NCI-H526 (cell line): ENCODE measurements at regions not wholly inside any gene's neighbourhood (a gene's known extent, or its start where the extent isn't known, plus 50 kb on each side); places are given as distances from the start of the nearest gene placed in this dataset.

Source experiments
- DNase-seq, 2 experiments: peaks; one replicate each; lab custom pipeline; 2025; lab: John Stamatoyannopoulos, UW

DNA sequence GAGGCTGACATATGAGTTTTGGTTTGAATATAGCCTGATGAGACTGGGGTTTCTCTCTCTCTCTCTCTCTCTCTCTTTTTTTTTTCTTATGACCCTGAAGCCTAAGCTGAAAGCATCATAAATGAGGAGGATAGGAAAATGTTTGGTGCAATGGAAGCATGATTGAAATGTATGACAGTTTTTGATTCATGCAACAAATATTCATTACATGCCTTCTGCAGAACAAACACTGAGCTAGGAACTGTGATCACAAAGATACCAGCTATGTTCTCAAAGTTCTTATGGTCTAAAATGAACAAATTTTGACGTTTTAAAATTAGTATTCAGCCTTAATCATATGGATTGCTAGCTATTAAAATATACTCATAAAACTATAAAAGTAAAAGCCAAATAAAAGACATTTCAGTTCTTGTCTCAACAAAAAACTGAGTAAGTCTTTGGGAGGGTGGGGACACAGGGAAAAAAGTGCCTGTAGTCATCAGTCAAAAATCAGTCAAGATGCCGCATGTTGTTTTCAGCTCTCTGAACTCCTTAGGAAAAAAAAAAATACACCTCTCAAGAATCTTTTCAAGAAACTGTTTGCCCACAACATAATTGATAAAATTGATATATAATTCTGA is 57.2 kb downstream of the NKX6-1 start:
- no peak for DNase-seq

DNA sequence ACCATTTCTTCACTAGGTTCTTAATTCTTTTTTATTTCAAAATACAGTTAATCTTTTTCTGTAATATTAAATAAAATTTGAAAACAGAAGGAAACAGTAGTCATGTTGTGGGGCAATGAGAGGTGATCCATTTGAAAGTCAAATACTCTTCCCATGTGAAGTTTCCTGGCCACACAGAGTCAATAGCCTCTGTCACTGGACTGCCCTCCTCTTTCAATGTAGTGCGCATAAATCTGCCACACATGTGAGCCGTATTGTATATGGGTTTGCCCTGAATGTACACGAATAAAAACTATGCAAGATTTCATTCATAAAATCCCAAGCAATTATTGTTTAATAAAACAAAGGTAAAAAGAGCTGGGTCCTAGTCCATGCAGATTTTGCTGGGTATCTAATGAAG is 59.1 kb downstream of the NKX6-1 start:
- peak in 1 of 2 experiments; percentile 39 for DNase-seq

DNA sequence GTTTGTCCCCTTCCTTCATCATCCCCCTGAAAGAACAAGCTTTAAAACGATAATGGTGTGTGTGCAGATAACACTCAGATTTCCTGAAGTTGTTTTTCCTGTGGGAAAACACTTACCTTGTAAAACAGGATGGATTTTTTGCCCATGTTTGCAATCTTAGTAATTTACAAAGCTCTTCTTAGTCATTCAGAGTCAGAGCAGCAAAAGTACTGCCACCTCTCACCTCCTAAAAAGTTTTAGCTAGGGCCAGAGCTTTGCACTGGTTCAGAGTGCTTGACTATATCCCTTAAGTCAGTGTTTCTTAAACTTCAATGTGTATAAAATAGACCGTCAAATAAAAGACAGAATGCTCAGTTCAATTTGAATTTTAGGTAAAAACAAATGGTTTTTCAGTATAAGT is 62.3 kb downstream of the NKX6-1 start:
- no peak for DNase-seq

DNA sequence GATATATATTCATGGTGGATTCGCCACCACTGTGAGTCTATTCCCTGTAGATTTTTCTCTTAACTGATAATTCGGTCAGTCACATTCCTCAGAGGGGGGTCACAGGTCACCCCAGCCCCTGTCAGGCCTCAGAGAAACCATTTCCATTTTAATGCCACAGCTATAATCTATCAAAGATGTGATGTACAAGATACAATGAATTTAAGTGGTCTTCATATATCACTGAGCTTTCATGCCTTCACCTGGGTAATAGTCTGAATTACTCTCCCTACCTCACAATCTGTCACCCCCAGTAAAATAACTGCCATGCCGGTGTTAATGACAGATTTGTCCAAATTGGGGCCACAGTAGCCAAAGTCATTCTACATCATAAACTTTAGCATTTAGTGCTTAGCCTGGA is 64.7 kb downstream of the NKX6-1 start:
- no peak for DNase-seq

DNA sequence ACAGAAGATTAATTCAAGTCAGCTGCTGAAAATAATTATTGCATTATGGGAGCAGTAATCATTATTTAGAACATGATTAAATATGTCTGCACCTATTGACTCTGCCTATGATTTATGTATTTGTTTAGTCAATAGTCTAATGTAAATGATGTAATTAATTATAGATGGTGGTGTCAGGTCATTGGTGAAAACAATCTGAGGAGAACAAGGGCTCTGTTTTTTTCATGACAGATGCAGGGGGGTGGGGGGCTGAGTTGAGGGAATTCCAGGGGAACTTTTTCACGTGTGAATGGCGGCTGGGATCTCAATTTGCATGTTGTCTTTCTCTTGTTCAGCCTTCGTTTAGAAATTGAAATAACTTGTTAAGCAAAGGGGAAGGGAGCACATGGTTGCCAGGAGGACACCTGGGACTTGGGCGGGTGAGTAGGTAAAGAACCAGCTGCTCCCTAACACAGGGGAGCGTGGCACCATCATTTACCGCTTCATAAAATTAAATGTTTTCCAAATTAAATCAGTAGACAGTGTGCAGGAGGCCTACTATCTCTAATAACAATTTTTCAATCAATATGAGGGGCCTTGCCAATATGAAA is 65.4 kb downstream of the NKX6-1 start:
- DNase-seq, result peak; percentile 58 to 75

DNA sequence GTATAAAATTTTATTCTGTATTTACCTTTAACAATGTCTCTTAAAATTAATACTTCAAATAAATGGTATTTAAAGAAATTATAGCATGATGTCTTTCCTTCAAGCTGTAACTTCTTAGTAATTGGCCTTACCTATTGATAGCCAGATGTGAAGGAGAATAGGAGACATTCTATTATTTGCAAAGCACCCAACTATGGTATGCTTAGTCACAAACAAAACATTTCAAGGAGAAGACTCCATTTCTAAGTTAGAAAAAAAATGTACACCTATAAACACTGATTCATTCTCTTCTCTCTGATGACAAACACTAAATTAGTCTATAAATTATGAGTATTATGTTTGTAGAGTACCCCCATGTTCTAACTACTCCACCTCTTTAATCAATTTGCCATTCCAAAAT is 66.4 kb downstream of the NKX6-1 start:
- DNase-seq, result no peak

DNA sequence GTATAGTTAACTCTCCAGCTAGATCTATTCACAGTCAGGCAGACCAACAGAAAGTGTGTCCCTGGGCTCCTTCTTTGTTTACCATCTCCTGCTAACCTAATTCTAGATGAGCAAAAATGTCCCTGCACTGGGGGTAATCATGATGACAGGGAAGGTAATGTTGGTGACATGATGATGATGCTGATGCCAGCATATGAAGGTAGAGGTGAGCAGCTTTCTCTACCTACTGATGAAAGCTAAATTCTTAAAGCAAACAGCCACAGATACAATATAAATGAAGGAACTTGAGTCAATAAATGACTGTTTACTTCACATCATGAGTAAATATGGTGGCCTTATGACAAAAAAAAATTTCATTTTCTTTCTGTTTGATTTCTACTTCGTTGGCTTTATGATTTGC is 78.5 kb downstream of the NKX6-1 start:
- DNase-seq, result no peak

DNA sequence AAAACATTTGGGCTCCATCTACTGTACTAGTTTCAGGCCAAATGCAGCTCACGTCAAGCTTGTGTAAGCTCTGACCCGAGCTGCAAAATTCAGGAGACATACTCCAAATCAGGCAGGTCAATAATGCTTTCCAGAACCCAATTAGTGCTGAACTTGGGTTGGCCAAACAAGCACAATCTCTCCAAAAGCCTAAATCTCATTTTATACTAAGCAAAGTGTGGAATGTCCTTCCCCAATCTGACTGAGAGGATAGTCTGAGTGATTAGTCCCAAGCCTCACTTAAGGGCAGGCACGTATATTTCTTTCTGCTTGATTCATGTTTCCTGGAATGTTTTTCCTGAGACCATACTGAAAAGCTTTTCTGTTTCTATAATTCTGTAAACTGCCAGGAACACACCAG is 79.9 kb downstream of the NKX6-1 start:
- no peak for DNase-seq

DNA sequence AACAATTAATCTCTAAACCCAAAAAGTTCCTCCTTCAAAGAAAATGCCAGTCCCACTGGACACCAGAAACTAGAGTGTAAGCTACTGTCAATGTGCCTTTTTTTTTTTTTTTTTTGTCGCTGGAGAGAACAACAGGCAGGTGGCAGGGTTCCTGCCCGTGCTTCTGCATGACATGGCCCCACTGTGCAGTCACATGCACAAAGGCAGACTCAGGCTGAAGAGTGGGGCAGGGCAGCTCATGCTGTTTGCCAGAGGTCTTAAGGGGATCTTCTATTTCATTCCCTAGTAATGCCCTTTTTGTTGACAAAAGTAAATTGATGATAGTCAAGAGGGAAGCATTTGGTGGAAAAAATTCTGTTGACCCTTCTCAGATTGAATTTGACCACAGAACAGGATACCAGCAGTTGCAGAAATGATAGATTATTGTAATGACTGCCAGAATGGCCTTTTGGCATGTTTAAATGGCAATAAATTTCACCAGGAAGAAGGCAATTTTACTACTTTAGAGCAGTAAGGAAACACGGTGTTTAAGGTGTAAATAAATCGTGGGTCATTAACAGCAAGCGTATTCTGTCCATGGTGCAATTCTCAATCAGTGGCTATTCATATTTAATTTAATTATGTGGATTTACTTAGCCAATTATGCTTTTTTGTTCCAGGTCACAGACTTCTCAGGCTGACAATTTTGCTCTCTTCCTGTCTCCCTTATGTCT is 80.9 kb downstream of the NKX6-1 start:
- no peak for DNase-seq

DNA sequence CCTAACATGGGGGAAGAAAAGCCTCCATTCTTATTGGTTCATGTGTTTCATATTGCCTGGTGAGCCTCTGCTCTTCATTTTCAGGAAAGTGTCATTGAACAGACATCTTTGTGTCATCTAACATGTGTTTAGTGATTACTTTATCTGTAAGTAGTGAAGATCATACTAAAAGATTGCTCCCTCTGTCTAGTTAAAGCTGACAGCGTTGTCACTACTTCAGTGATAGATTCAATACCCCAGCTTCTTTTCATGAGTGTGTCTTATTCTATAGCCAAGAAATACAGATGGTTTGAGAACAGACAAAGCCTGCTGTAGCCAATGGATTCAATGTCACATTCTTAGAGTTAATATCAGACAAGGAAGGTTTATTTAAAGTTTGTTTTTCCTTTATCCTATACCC is 85.1 kb downstream of the NKX6-1 start:
- DNase-seq, result no peak

DNA sequence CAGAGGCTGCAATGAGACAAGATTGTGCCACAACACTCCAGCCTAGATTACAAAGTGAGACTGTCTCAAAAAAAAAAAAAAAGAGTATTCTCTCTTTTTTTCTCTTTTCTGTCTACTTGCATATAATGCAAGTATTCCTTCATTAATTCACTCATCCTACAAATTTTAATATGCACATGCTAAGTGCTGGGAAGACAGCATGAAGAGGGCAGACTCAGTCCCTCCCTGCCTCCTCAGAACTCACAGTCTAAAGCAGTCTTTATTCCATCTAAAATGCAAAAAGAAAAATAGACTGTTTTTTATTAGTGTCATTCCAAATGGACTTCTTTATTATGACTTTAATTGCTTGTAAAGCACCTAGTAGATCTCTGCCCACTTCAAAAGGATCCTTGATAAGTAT is 85.6 kb downstream of the NKX6-1 start:
- no peak for DNase-seq

DNA sequence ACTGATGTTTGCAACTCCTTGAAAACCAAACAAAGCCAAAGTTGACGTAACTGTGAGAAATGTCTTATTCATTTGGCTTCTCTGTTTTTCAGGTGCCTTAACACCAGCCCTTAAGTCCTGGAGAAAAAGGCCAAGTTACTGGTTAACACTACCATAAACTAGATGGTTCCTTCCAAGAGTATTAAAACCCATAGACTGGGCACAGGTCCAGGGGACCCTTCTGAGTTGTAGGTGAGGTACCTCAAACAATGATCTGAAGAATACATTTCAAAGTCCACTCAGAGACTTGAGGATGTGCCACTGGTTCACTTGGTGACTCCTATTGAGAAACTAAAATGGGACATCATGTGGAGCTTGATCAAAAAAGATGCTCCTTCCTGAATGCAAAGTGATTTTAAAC is 87.0 kb downstream of the NKX6-1 start:
- DNase-seq, result no peak

DNA sequence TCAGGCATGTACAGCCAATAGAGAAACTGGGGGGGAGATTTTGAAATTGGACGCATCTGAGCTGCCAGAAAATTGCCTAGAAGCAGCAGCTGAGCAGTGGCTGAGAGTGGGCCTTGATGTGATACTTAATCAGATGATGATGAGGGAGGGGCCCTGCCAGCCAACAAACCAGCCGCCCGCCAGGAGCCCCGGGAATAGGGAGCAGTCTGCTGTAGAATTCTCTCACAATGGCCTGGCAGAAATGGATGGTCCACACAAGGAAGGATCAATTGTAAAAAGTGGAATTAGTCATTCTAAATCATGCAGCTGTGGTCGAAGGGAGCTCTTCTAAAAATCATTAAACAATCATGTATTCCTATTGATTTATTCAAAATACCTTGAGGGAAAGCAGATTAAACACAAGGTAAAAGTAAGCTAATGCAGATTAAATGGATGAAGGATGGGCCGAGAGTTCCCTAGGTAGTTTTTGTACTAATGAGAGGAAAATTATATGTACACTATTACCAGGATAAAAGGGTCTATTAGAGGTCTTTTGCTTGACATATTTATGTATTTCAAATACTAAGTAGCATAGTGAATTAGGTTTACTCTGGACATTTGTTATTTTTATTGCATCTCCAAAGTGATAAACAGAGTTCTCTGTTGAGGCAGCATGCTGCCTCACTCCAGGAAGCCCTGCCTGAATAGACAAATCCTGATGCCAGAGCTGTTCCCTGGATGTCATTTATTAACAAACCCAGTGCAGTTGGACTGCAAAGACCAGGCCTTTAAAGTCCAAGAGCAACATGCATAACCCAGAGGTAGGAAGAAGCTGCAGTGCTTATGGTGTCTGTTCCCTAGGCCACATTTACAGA is 91.3 kb downstream of the NKX6-1 start:
- DNase-seq, result peak; percentile 24 to 34

DNA sequence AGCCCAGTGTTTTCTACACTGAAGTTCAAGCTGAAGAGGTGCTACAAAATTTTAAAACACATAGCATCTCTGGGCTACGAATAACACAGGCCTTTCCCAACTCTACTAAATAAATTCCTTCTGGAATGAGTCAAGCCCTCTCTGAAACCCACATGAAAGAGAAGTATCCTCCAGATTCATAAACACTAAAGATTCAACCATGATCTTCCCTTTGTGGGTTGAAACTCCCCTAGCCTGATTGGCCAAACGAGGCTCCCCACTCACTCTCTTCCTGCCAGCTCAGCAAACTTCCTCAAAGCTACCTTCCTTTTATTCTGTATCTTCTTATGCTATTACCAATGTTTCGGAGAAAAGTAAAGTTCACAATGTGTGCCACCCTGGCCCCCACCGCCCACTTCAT is 95.4 kb downstream of the NKX6-1 start:
- no peak for DNase-seq

DNA sequence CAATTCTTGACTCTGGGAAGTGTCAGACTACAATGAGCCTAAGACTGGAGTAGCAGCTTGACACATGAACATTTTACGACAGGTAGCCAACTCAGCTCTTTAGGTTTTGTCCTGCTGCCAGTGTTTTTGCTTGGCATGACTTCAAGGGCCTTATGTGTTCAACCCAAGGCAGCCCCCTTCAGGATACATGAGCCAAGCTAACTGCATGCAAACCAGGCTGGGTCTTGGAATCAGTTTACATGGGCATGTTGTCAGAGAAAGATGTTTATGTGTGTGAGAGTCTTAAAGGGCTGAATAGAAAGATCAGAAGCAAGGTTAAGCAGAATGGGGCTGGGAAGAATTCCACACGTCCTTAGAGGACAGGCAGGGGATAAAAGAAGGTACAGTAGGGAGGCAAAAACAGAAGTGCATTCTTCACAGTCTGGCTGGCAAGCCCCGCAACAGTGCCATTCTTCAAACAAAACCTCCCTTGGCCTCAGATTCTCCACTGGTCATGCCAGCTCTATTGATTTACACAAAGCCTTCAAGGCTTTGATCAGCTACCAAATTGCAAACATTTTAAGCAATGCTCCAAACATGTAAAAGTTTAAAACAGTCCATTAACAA is 97.3 kb downstream of the NKX6-1 start:
- DNase-seq, result peak; percentile 1 to 32

DNA sequence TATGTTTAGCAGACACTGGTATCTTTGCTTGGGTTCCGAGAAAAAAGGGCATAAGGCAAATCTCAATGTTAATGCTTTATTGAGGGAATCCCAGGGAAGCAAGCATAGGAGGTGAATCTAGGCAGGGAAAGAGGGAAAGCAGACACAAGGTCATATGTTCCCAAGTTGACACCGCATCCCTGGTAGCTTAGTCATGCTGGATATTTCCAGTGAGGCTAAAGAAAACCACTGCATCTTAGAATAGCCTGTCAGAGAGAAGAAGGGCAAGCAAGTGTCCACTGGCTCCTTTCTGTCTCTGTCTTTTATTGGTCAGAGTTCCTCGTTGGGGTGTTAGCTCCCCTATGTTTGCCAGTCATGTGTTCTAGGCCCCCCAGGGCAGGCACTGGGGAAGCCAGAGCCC is 104.7 kb downstream of the NKX6-1 start:
- no peak for DNase-seq

DNA sequence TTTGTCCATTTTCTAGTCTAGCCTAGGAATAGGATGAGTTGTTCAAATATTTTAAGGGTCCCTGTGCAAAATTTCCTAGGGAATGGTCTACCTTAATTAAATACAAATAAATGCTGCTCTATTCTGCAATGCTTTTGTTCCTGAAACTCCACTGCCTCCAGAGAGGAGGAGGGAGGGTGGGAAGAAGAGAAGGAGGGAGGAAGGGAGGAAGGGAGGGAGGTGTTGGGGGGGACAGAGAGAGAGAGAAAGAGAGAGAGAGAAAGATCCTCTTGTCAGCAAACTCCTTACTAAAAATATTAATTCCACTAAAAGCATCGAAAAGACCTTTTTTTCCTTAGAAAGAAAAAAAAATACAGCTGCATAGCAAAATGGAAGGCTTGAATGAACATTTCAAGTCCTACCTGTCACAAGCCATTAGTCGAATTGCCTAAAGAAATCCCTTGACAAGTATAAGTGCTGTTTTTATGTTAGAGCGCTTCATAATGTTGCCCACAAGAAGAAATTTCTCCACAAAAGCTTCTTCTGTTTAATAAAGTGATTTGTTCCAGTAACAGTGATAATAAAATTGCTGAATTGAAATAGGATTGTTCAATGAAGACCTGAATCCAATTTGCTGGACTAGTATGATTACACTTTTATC is 106.0 kb downstream of the NKX6-1 start:
- DNase-seq, result no peak

DNA sequence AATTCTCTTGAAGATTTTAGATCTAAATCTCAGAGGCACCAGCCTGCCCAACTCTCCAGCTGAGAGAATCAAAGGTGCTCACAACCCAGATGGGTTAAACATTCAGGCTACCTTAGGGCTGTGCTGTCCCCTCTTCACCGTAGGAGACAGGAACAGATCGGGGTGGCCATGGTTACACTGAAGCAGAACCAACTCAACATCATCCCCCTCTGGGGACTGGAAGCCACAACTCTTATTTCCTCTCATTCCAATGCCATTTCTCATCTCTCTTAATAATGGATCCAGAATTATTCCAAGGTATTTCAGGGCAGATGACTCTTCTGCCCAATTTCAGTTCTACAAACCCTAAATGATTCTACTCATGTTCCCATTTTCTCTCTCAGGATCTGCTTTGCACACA is 109.7 kb downstream of the NKX6-1 start:
- DNase-seq, result no peak

DNA sequence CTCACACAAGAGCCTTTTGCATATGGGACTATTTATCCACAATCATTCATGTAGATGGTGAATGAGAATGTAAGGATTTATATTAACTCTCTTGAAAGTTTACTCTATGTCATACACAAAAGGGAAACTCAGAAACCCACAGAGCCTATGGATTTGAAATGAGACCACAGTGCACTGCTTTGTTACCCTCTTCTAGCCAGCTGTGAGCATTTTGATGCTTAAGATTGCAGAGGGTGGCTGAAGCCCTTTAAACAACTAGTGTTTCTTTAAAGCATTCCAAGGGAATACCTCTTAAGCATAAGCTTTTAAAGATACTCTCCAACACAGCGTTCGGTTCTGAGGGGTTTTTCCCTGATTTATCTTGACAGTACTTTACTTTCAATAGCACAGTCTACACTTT is 113.9 kb downstream of the NKX6-1 start:
- DNase-seq, result no peak

DNA sequence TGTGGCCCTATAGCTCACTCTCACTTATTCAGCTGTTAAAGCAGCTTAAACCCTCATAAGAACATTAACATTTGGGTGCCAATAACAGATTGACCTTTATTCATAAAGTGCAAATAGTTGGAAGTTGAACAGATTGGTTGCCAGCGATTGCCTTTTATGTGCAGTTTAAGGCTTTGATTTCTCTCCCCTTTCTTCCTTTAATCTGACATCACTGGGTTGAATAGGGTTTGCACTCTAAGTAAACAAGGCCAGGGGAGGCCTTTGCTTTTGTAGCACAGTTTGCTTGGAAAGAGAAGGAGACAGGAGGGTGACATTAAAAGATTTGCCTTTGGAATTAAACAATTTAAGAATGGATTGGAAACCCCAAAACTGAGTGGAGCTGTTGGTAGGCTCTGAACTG is 114.3 kb downstream of the NKX6-1 start:
- DNase-seq, result no peak

DNA sequence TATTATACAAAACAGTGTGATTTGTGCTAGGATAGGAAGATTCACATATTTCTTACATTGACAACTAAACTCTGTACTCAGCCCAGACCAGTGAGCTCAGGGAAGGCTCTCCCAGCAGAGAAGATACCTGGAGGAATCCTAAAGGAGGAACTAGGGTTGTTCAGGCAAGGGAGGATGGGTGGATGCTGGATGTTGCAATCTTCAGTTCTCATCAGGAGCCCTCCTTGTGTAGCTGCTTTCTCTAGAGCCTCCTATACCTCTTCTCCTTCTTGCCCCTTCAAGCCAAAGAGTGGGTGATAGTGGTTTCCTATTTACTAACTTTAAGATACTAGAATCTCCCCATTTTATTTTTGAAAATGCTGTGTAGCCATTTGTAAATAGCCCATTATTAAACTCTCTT is 117.3 kb downstream of the NKX6-1 start:
- no peak for DNase-seq
